A673 (cell line): ENCODE measurements at regions not wholly inside any gene's neighbourhood (a gene's known extent, or its start where the extent isn't known, plus 50 kb on each side); places are given as distances from the start of the nearest gene placed in this dataset.

Source experiments
- BruUV-seq: library from RNA; stranded (reverse); fragments of 400-500 nt; replicated peaks from 2 replicates; lab custom pipeline; 2021; lab: Mats Ljungman, UMichigan
- CTCF ChIA-PET: fragments of 300-600 bp; sonication (Branson Sonifier 250); formaldehyde crosslinking; loops from one replicate; lab custom pipeline; 2022; ENCODE audit warnings: antibody characterized with exemption; lab: Charles Lee
- POLR2A ChIA-PET: fragments of 300-600 bp; sonication (Branson Sonifier 250); formaldehyde crosslinking; loops from one replicate; lab custom pipeline; 2022; ENCODE audit warnings: antibody characterized with exemption; ENCODE audit not compliant: low non-redundant PET; lab: Charles Lee
- DNase-seq: peaks from one replicate; pipeline ENCODE4 v3.0.0-alpha.2; 2015; ENCODE audit warnings: low spot score
- H3K27ac ChIP-seq: fragments of 200-600 bp; sonication (generic); 2 replicates; pipeline ENCODE4 v1.5.1; 2016; ENCODE audit warnings: mixed run types, low read depth, mild to moderate bottlenecking, mixed read lengths, antibody characterized with exemption, low read length; ENCODE audit not compliant: poor library complexity, severe bottlenecking
- H3K27me3 ChIP-seq: fragments of 200-600 bp; sonication (generic); replicated peaks from 2 replicates; pipeline ENCODE4 v1.6.1; 2017; ENCODE audit warnings: mixed run types, low read depth, mild to moderate bottlenecking, mixed read lengths, antibody characterized with exemption, low read length; ENCODE audit not compliant: insufficient read depth, poor library complexity
- H3K36me3 ChIP-seq: fragments of 200-600 bp; sonication (generic); 2 replicates; pipeline ENCODE4 v1.6.1; 2016; ENCODE audit warnings: mixed run types, mild to moderate bottlenecking, mixed read lengths, antibody characterized with exemption, low read length; ENCODE audit not compliant: insufficient read depth, poor library complexity, severe bottlenecking
- H3K4me1 ChIP-seq: fragments of 200-600 bp; sonication (generic); 2 replicates; pipeline ENCODE4 v1.6.1; 2017; ENCODE audit warnings: mixed run types, mild to moderate bottlenecking, mixed read lengths, antibody characterized with exemption, low read length; ENCODE audit not compliant: insufficient read depth, poor library complexity, severe bottlenecking
- H3K4me3 ChIP-seq: fragments of 200-600 bp; sonication (generic); 2 replicates; pipeline ENCODE4 v1.5.1; 2016; ENCODE audit warnings: low read depth, mixed run types, mild to moderate bottlenecking, mixed read lengths, low read length; ENCODE audit not compliant: poor library complexity, severe bottlenecking
- H3K9me3 ChIP-seq: fragments of 200-600 bp; sonication (generic); 2 replicates; pipeline ENCODE4 v1.6.1; 2016; ENCODE audit warnings: mixed run types, low read depth, mild to moderate bottlenecking, mixed read lengths, antibody characterized with exemption, low read length; ENCODE audit not compliant: poor library complexity, severe bottlenecking
- CTCF ChIP-seq: fragments of 300-800, 200-600 bp; sonication (generic); conservative IDR thresholded peaks from 2 replicates; pipeline ENCODE4 v1.5.1; 2017; ENCODE audit warnings: low read depth, mild to moderate bottlenecking, antibody characterized with exemption, low read length, moderate library complexity, mixed read lengths
- EZH2 ChIP-seq: fragments of 200-600 bp; sonication (generic); IDR thresholded peaks from 2 replicates; pipeline ENCODE4 v1.6.1; 2017; ENCODE audit warnings: borderline replicate concordance, low read depth, mild to moderate bottlenecking, mixed read lengths, antibody characterized with exemption, low read length; ENCODE audit not compliant: poor library complexity, severe bottlenecking
- intact Hi-C: fragments of 100-400 bp; cut with micrococcal nuclease; formaldehyde crosslinking; loops from one replicate; pipeline ENCODE4 v1.10.0; 2022; ENCODE audit not compliant: unreplicated experiment

GRCh38 chr11:134705858-134706257, 293.8 kb upstream of the B3GAT1 start:
- BruUV-seq: no TSS peak
- POLR2A ChIA-PET: no interaction called here
- H3K36me3 ChIP-seq: no peaks in the 10 kb centered on the region

GRCh38 chr11:134702827-134703226, 290.8 kb upstream of the B3GAT1 start:
- DNase-seq: no peak
- Histone ChIP-seq H3K4me1 (no peaks in the 10 kb centered on the region), H3K4me3 (no peak overlapping the region), H3K27me3 (no peaks in the 10 kb centered on the region), H3K9me3 (no peaks in the 10 kb centered on the region), H3K27ac (no peak overlapping the region), H3K36me3 (no peaks in the 10 kb centered on the region)
- intact Hi-C loops: no loop called here
- TF ChIP-seq EZH2 (no peak), CTCF (no peak)
- CTCF ChIA-PET: no interaction called here
- POLR2A ChIA-PET: no interaction called here
- no TSS peak for BruUV-seq

More at GRCh38 chr11:134705858-134706257, 293.8 kb upstream of the B3GAT1 start:
- intact Hi-C loops: no loop called here
- DNase-seq: no peak
- Histone ChIP-seq H3K4me3 (no peak overlapping the region), H3K27ac (no peak overlapping the region), H3K9me3 (no peaks in the 10 kb centered on the region), H3K27me3 (no peaks in the 10 kb centered on the region), H3K4me1 (no peaks in the 10 kb centered on the region)
- no peak for TF ChIP-seq EZH2
- TF ChIP-seq CTCF: no peak
- CTCF ChIA-PET: no interaction called here

GRCh38 chr11:134701564-134702165, 289.6 kb upstream of the B3GAT1 start:
- TF ChIP-seq CTCF (no peak), EZH2 (no peak)
- Histone ChIP-seq H3K9me3 (no peaks in the 10 kb centered on the region), H3K27me3 (no peaks in the 10 kb centered on the region), H3K27ac (no peak overlapping the region), H3K4me3 (no peak overlapping the region), H3K4me1 (no peaks in the 10 kb centered on the region), H3K36me3 (no peaks in the 10 kb centered on the region)
- no peak for DNase-seq
- intact Hi-C loops: no loop called here
- POLR2A ChIA-PET: no interaction called here
- no TSS peak for BruUV-seq
- CTCF ChIA-PET: no interaction called here
